ENCODE measurements at regions not wholly inside any gene's neighbourhood (a gene's known extent, or its start where the extent isn't known, plus 50 kb on each side); places are given as distances from the start of the nearest gene placed in this dataset.
A peak's percentile ranks its signal among the peaks of the same experiment; 100 is the strongest.
"Not testable (repeated sequence)": the region's sequence is repeated elsewhere in the genome, so short reads cannot be mapped to it uniquely, and the experiment has no call there.

GRCh38 chr5:39912906-39913305 lies 488.1 kb upstream of the DAB2 start:
- Histone ChIP-seq H3K4me3 (ENCODE audit: low read length) (no peak overlapping the region), H3K9ac (ENCODE audit: low read length) (no peak overlapping the region), H3K27ac (ENCODE audit: low read length) (no peak overlapping the region), H4K20me1 (ENCODE audit: low read length) (no peaks in the 10 kb centered on the region), H3K27me3 (ENCODE audit: low read length) (no peaks in the 10 kb centered on the region), H3K9me2 (replicated peaks; ENCODE audit: low read length) (no peaks in the 10 kb centered on the region), H3F3A (ENCODE audit: low read length, unreplicated experiment) (no peaks in the 10 kb centered on the region), H3K36me3 (ENCODE audit: low read depth, low read length) (no peaks in the 10 kb centered on the region), H3K79me2 (ENCODE audit: low read length) (no peaks in the 10 kb centered on the region), H3K9me3 (ENCODE audit: low read length) (no peaks in the 10 kb centered on the region), H2AFZ (ENCODE audit: low read length) (no peak overlapping the region), H3K4me2 (ENCODE audit: low read length) (no peak overlapping the region), H3K4me1 (ENCODE audit: insufficient read depth, low read length) (no peaks in the 10 kb centered on the region)
- ATAC-seq (no peak), DNase-seq (no peak)
- POLR2A ChIA-PET (ENCODE audit: unreplicated experiment): no interaction called here
- CTCF ChIA-PET: no interaction called here
- TF ChIP-seq EZH2 (IDR thresholded peaks at IDR 0.05; ENCODE audit: low read length, unreplicated experiment) (no peak), EZH2phosphoT487 (IDR thresholded peaks at IDR 0.05; ENCODE audit: borderline replicate concordance, low read length) (no peak), CTCF (conservative IDR thresholded peaks at IDR 0.05; ENCODE audit: low read depth, low read length) (no peak)
- intact Hi-C loops (cut with micrococcal nuclease): no loop called here
- no TSS peak for BruUV-seq (replicated peaks)

GRCh38 chr5:39907267-39907951 lies 482.6 kb upstream of the DAB2 start:
- POLR2A ChIA-PET (ENCODE audit: unreplicated experiment); H4K20me1 ChIP-seq (ENCODE audit: low read length); H3F3A ChIP-seq (ENCODE audit: low read length, unreplicated experiment); H3K4me3 ChIP-seq (ENCODE audit: low read length); H3K36me3 ChIP-seq (ENCODE audit: low read depth, low read length); H3K9me3 ChIP-seq (ENCODE audit: low read length); H2AFZ ChIP-seq (ENCODE audit: low read length); H3K4me2 ChIP-seq (ENCODE audit: low read length); H3K9ac ChIP-seq (ENCODE audit: low read length); H3K27me3 ChIP-seq (ENCODE audit: low read length); ATAC-seq; H3K9me2 ChIP-seq (replicated peaks; ENCODE audit: low read length); H3K4me1 ChIP-seq (ENCODE audit: insufficient read depth, low read length); H3K27ac ChIP-seq (ENCODE audit: low read length); BruUV-seq (replicated peaks); CTCF ChIA-PET; intact Hi-C loops (cut with micrococcal nuclease); H3K79me2 ChIP-seq (ENCODE audit: low read length): not testable (repeated sequence)
- peak; percentile 37 for DNase-seq

- H2AFZ ChIP-seq (ENCODE audit: low read length): no peak overlapping the region
- no peaks in the 10 kb centered on the region; the same call in 1 of the 2 replicates for H3K4me1 ChIP-seq (ENCODE audit: insufficient read depth, low read length)
- H3K27ac ChIP-seq (ENCODE audit: low read length): no peak overlapping the region
- H3K36me3 ChIP-seq (ENCODE audit: low read depth, low read length): no peaks in the 10 kb centered on the region
- H3K4me3 ChIP-seq (ENCODE audit: low read length): no peak overlapping the region
- H3K9me2 ChIP-seq (replicated peaks; ENCODE audit: low read length): no peaks in the 10 kb centered on the region
- DNase-seq: peak; percentile 74
- H3F3A ChIP-seq (ENCODE audit: low read length, unreplicated experiment): no peaks in the 10 kb centered on the region
- ChIA-PET POLR2A (ENCODE audit: unreplicated experiment) (interaction anchor here (0.6 kb wide), 1 partner anchor 17 kb away, joined by 3 read pairs; no protein-coding TSS in a partner anchor), CTCF (no interaction called here)
- BruUV-seq (replicated peaks): no TSS peak
- H3K27me3 ChIP-seq (ENCODE audit: low read length): no peaks in the 10 kb centered on the region
- no peak for TF ChIP-seq EZH2phosphoT487 (IDR thresholded peaks at IDR 0.05; ENCODE audit: borderline replicate concordance, low read length)
- TF ChIP-seq EZH2 (IDR thresholded peaks at IDR 0.05; ENCODE audit: low read length, unreplicated experiment): no peak
- TF ChIP-seq CTCF (conservative IDR thresholded peaks at IDR 0.05; ENCODE audit: low read depth, low read length): no peak
- no peaks in the 10 kb centered on the region for H4K20me1 ChIP-seq (ENCODE audit: low read length)
- ATAC-seq: peak; percentile 55
- no peaks in the 10 kb centered on the region for H3K79me2 ChIP-seq (ENCODE audit: low read length)
- H3K9ac ChIP-seq (ENCODE audit: low read length): no peak overlapping the region
- no peaks in the 10 kb centered on the region for H3K9me3 ChIP-seq (ENCODE audit: low read length)
- no peak overlapping the region for H3K4me2 ChIP-seq (ENCODE audit: low read length)
- intact Hi-C loops (cut with micrococcal nuclease): no loop called here
Measured at GRCh38 chr5:39906146-39906545, 481.4 kb upstream of the DAB2 start.
